ENCODE measurements at regions not wholly inside any gene's neighbourhood (a gene's known extent, or its start where the extent isn't known, plus 50 kb on each side); places are given as distances from the start of the nearest gene placed in this dataset.

- H4K20me1 ChIP-seq (ENCODE audit: control insufficient read depth, extremely low read depth, insufficient read depth, low read length) = no peaks in the 10 kb centered on the region
- H3K27me3 ChIP-seq (ENCODE audit: control insufficient read depth, insufficient read depth, low read length) = peaks cover 2% of the 10 kb centered on the region
- no peaks in the 10 kb centered on the region for H3K36me3 ChIP-seq (ENCODE audit: control insufficient read depth, insufficient read depth, low read length)
- H3K4me2 ChIP-seq (ENCODE audit: extremely low read depth, insufficient read depth, low read length) = no peak overlapping the region
- no peaks in the 10 kb centered on the region for H3K4me1 ChIP-seq (ENCODE audit: control insufficient read depth, extremely low read depth, insufficient read depth, low read length)
- H3K9ac ChIP-seq (ENCODE audit: insufficient read depth, low read length) = no peak overlapping the region
- no peak for TF ChIP-seq CTCF (conservative IDR thresholded peaks at IDR 0.05 in 1 of 2, IDR thresholded peaks at IDR 0.05 in 1 of 2; ENCODE audit: low read depth in 1 of 2, low read length in 2 of 2)
- TF ChIP-seq EZH2 (IDR thresholded peaks at IDR 0.05; ENCODE audit: low read length, missing control alignments) = no peak
- no peak for DNase-seq (ENCODE audit: low read depth in 2 of 2)
- no peak overlapping the region for H2AFZ ChIP-seq (ENCODE audit: low read length)
- no peaks in the 10 kb centered on the region for H3K9me3 ChIP-seq (ENCODE audit: control insufficient read depth, insufficient read depth, low read depth, low read length)
- H3K4me3 ChIP-seq (replicated peaks in 1 of 4; ENCODE audit: control extremely low read depth in 1 of 4, insufficient read depth in 1 of 4, low read depth in 3 of 4, low read length in 4 of 4) = no peak overlapping the region
- no peaks in the 10 kb centered on the region for H3K79me2 ChIP-seq (ENCODE audit: control insufficient read depth, insufficient read depth, low read length)
- H3K27ac ChIP-seq (ENCODE audit: insufficient read depth, low read length) = no peak overlapping the region
Observed at GRCh38 chr2:201980946-201981345, 52.7 kb upstream of the FZD7 start.

DNA sequence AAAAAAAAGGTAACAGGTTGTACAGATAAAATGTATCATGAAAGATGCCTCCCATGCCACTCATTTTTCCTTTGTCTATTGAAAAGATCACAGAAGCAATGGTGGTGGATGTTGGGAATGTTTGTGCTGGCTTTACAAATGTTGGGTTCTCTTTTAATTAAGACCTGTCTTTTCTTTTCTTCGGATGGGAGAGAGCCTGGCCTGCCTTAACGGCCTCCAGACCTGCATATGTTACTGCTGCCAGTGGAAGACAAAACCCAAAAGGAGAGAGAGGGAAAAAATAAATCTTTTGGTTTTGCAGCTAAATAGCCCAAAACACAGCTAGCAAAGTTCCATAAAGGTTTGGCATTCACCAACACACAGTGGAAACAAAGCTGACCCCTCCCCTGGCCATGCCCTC, 50.5 kb upstream of the FZD7 start:
- TF ChIP-seq EZH2 (IDR thresholded peaks at IDR 0.05; ENCODE audit: low read length, missing control alignments) = no peak
- no peak for TF ChIP-seq CTCF (conservative IDR thresholded peaks at IDR 0.05 in 1 of 2, IDR thresholded peaks at IDR 0.05 in 1 of 2; ENCODE audit: low read depth in 1 of 2, low read length in 2 of 2)

GRCh38 chr2:201983800-201984199, 49.9 kb upstream of the FZD7 start:
- no peaks in the 10 kb centered on the region for H3K79me2 ChIP-seq (ENCODE audit: control insufficient read depth, insufficient read depth, low read length)
- no peaks in the 10 kb centered on the region for H3K4me1 ChIP-seq (ENCODE audit: control insufficient read depth, extremely low read depth, insufficient read depth, low read length)
- no peak overlapping the region for H3K4me3 ChIP-seq (replicated peaks in 1 of 4; ENCODE audit: control extremely low read depth in 1 of 4, insufficient read depth in 1 of 4, low read depth in 3 of 4, low read length in 4 of 4)
- no peak for DNase-seq (ENCODE audit: low read depth in 2 of 2)
- H3K27ac ChIP-seq (ENCODE audit: insufficient read depth, low read length) = no peak overlapping the region
- H3K9ac ChIP-seq (ENCODE audit: insufficient read depth, low read length) = no peak overlapping the region
- no peak overlapping the region for H3K4me2 ChIP-seq (ENCODE audit: extremely low read depth, insufficient read depth, low read length)
- no peaks in the 10 kb centered on the region for H4K20me1 ChIP-seq (ENCODE audit: control insufficient read depth, extremely low read depth, insufficient read depth, low read length)
- H3K27me3 ChIP-seq (ENCODE audit: control insufficient read depth, insufficient read depth, low read length) = peaks cover 2% of the 10 kb centered on the region
- TF ChIP-seq EZH2 (IDR thresholded peaks at IDR 0.05; ENCODE audit: low read length, missing control alignments) = no peak
- no peak for TF ChIP-seq CTCF (conservative IDR thresholded peaks at IDR 0.05 in 1 of 2, IDR thresholded peaks at IDR 0.05 in 1 of 2; ENCODE audit: low read depth in 1 of 2, low read length in 2 of 2)
- H3K36me3 ChIP-seq (ENCODE audit: control insufficient read depth, insufficient read depth, low read length) = no peaks in the 10 kb centered on the region
- H2AFZ ChIP-seq (ENCODE audit: low read length) = no peak overlapping the region
- H3K9me3 ChIP-seq (ENCODE audit: control insufficient read depth, insufficient read depth, low read depth, low read length) = no peaks in the 10 kb centered on the region

More for the DNA sequence above, 50.5 kb upstream of the FZD7 start:
- Histone ChIP-seq H3K9me3 (ENCODE audit: control insufficient read depth, insufficient read depth, low read depth, low read length) (no peaks in the 10 kb centered on the region), H3K4me1 (ENCODE audit: control insufficient read depth, extremely low read depth, insufficient read depth, low read length) (no peaks in the 10 kb centered on the region), H3K4me3 (replicated peaks in 1 of 4; ENCODE audit: control extremely low read depth in 1 of 4, insufficient read depth in 1 of 4, low read depth in 3 of 4, low read length in 4 of 4) (no peak overlapping the region), H3K4me2 (ENCODE audit: extremely low read depth, insufficient read depth, low read length) (no peak overlapping the region), H2AFZ (ENCODE audit: low read length) (no peak overlapping the region), H3K27me3 (ENCODE audit: control insufficient read depth, insufficient read depth, low read length) (peaks cover 2% of the 10 kb centered on the region), H3K27ac (ENCODE audit: insufficient read depth, low read length) (no peak overlapping the region), H4K20me1 (ENCODE audit: control insufficient read depth, extremely low read depth, insufficient read depth, low read length) (no peaks in the 10 kb centered on the region), H3K36me3 (ENCODE audit: control insufficient read depth, insufficient read depth, low read length) (no peaks in the 10 kb centered on the region), H3K9ac (ENCODE audit: insufficient read depth, low read length) (no peak overlapping the region), H3K79me2 (ENCODE audit: control insufficient read depth, insufficient read depth, low read length) (no peaks in the 10 kb centered on the region)
- no peak for DNase-seq (ENCODE audit: low read depth in 2 of 2)
